AG04450 (cell line): ENCODE measurements at regions not wholly inside any gene's neighbourhood (a gene's known extent, or its start where the extent isn't known, plus 50 kb on each side); places are given as distances from the start of the nearest gene placed in this dataset.

ENCODE experiments used
- CTCF ChIA-PET: fragments of 300-600, 350-600 bp; formaldehyde crosslinking; extraction: SDS; loops from one replicate; lab custom pipeline; 2022; ENCODE audit warnings: antibody characterized with exemption, inconsistent platforms; lab: Charles Lee
- POLR2A ChIA-PET: fragments of 350-600 bp; formaldehyde crosslinking; extraction: SDS; loops from one replicate; lab custom pipeline; 2021; ENCODE audit warnings: antibody characterized with exemption, inconsistent platforms; lab: Yijun Ruan, JAX
- DNase-seq: peaks from one replicate; pipeline ENCODE4 v3.0.0-alpha.2; 2011; ENCODE audit warnings: low read depth, low spot score
- H3K27ac ChIP-seq: one replicate; pipeline ENCODE4 v1.5.1; 2012; ENCODE audit warnings: low read depth, low read length, control low read depth
- H3K27me3 ChIP-seq: one replicate; pipeline ENCODE4 v1.6.0; 2012; ENCODE audit warnings: low read length; ENCODE audit not compliant: control insufficient read depth, insufficient read depth
- H3K4me3 ChIP-seq: 2 replicates; pipeline ENCODE4 v1.5.1; 2011; ENCODE audit warnings: mild to moderate bottlenecking, low read depth, low read length, control low read depth
- H3K9me3 ChIP-seq: 2 replicates; pipeline ENCODE4 v1.5.1; 2012; ENCODE audit warnings: low read length; ENCODE audit not compliant: control insufficient read depth, insufficient read depth
- TF ChIP-seq, protein P1 (sequence below): IDR thresholded peaks from 2 replicates; pipeline ENCODE4 v1.5.1; 2011; ENCODE audit warnings: low read depth, low read length, control low read depth, inconsistent platforms

DNA sequence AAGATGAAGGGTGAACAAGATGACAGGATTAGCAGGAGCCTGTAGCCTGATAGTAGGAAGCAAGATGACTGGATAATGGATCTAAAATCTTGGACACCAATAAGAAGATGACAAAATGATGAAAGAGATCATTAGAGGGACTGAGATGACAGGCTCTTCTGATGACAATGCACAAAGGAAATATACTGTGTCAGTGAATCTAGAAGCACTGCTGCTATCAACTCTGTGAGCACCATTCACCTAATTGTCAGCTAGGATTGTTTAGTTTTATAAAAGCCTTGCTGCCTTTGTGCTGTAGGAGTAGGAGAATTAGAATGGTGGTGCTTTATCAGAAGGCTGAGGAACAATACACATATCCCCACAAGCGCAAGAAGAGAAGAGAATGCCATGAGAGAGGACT, 1127.8 kb downstream of the DTWD2 start:
- no peak overlapping the region for H3K27ac ChIP-seq
- ChIA-PET CTCF (no interaction called here), POLR2A (no interaction called here)
- no peak for DNase-seq
- no peaks in the 10 kb centered on the region for H3K27me3 ChIP-seq
- H3K9me3 ChIP-seq, result no peaks in the 10 kb centered on the region
- TF ChIP-seq, protein P1, sequence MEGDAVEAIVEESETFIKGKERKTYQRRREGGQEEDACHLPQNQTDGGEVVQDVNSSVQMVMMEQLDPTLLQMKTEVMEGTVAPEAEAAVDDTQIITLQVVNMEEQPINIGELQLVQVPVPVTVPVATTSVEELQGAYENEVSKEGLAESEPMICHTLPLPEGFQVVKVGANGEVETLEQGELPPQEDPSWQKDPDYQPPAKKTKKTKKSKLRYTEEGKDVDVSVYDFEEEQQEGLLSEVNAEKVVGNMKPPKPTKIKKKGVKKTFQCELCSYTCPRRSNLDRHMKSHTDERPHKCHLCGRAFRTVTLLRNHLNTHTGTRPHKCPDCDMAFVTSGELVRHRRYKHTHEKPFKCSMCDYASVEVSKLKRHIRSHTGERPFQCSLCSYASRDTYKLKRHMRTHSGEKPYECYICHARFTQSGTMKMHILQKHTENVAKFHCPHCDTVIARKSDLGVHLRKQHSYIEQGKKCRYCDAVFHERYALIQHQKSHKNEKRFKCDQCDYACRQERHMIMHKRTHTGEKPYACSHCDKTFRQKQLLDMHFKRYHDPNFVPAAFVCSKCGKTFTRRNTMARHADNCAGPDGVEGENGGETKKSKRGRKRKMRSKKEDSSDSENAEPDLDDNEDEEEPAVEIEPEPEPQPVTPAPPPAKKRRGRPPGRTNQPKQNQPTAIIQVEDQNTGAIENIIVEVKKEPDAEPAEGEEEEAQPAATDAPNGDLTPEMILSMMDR, result no peak
- no peak overlapping the region for H3K4me3 ChIP-seq

DNA sequence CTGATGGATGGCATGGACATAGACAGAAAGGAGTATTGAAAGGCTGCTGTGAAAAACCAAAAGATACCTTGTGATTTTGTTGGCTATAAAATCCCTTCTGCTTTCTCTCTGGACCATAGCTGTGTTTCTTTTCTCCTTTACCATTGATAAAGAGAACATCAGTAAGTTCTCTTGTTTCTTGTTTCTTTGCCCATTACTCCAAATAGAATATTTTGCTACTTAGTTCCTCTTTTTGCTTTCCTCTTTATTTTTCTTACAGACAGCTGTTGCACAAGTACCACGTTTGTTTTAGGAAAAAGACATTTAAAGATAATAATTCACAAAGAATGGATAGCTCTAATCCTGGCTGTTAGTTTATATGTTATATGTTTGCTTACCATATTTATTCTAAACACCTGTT, 1129.2 kb downstream of the DTWD2 start:
- Histone ChIP-seq H3K4me3 (no peak overlapping the region), H3K27me3 (no peaks in the 10 kb centered on the region), H3K27ac (no peak overlapping the region), H3K9me3 (no peaks in the 10 kb centered on the region)
- ChIA-PET POLR2A (no interaction called here), CTCF (no interaction called here)
- DNase-seq, result no peak
- TF ChIP-seq, protein P1, result no peak

DNA sequence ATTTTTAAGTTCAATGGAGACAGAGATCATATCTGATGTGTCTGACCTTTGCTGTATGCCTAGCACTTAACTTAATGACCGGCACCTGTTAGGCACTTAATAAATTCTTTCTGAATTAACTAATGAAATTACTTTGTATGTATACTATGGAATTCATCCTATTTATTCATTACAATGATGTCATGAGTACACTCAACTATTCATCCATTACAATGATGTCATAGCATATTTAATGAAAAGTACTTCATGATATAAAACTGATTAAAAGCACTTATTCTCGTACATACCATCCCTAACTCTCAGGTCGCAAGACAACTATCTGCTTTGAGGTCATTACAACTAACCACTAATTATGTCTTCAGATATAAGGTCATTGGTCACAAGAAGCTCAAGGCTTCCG, 1131.6 kb downstream of the DTWD2 start:
- Histone ChIP-seq H3K27me3 (no peaks in the 10 kb centered on the region), H3K4me3 (no peak overlapping the region), H3K27ac (no peak overlapping the region), H3K9me3 (no peaks in the 10 kb centered on the region)
- CTCF ChIA-PET, result no interaction called here
- POLR2A ChIA-PET, result no interaction called here
- TF ChIP-seq, protein P1, result no peak
- no peak for DNase-seq

DNA sequence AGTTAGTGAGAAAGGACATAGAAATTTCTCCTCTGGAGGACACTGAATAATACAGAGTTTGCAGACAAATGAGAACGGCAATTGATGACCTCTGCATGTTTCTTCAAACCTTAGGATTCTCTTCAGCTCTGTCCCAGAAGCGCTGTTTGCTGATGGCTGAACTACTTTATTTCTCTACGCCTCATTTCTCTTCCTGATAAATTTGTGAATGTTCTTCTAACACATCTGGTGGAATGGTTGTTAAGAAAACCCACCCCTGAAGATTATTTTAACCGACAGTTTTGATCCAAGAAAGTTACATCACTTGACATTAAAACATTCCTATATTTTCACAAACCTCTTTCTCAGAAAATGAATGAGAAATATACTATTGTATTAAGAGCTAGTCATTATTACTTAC, 1150.6 kb downstream of the DTWD2 start:
- CTCF ChIA-PET, result no interaction called here
- TF ChIP-seq, protein P1, result no peak

GRCh38 chr5:117833691-117834090, 1154.7 kb downstream of the DTWD2 start:
- no peak for DNase-seq
- no peak overlapping the region for H3K4me3 ChIP-seq
- peaks cover 15% of the 10 kb centered on the region for H3K9me3 ChIP-seq
- CTCF ChIA-PET, result no interaction called here
- POLR2A ChIA-PET, result no interaction called here
- H3K27me3 ChIP-seq, result no peaks in the 10 kb centered on the region
- H3K27ac ChIP-seq, result no peak overlapping the region
- TF ChIP-seq, protein P1, result no peak

More for the DNA sequence above, 1150.6 kb downstream of the DTWD2 start:
- Histone ChIP-seq H3K27ac (no peak overlapping the region), H3K9me3 (no peaks in the 10 kb centered on the region), H3K4me3 (no peak overlapping the region), H3K27me3 (no peaks in the 10 kb centered on the region)
- POLR2A ChIA-PET, result no interaction called here
- DNase-seq, result no peak
